Panc1 (cell line): ENCODE measurements at regions not wholly inside any gene's neighbourhood (a gene's known extent, or its start where the extent isn't known, plus 50 kb on each side); places are given as distances from the start of the nearest gene placed in this dataset.

ENCODE experiments used
- ATAC-seq: fragments of 200-7000 bp; cut with Tn5 transposase; 2 replicates; pipeline ENCODE4 v1.9.1; 2020; ENCODE audit warnings: mild to moderate bottlenecking, moderate library complexity
- BruUV-seq: library from RNA; stranded (reverse); fragments of 400-500 nt; replicated peaks from 2 replicates; lab custom pipeline; 2021; lab: Mats Ljungman, UMichigan
- CTCF ChIA-PET: fragments of 300-600 bp; sonication (Branson Sonifier 250); formaldehyde crosslinking; loops from one replicate; lab custom pipeline; 2022; ENCODE audit warnings: antibody characterized with exemption; lab: Charles Lee
- POLR2A ChIA-PET: fragments of 300-600 bp; sonication (Branson Sonifier 250); formaldehyde crosslinking; loops from one replicate; lab custom pipeline; 2022; ENCODE audit warnings: antibody characterized with exemption; lab: Charles Lee
- DNase-seq: peaks from one replicate; pipeline ENCODE4 v3.0.0-alpha.2; 2010; ENCODE audit warnings: low read depth, low spot score
- H3K27ac ChIP-seq: 2 replicates; pipeline ENCODE4 v1.5.1; 2011; ENCODE audit warnings: mild to moderate bottlenecking, low read length, inconsistent platforms
- H3K27me3 ChIP-seq: fragments of 200-500 bp; sonication (Bioruptor generic); 2 replicates; pipeline ENCODE4 v1.6.0; 2014; ENCODE audit warnings: low read length, inconsistent platforms; ENCODE audit not compliant: control insufficient read depth, insufficient read depth
- H3K36me3 ChIP-seq: fragments of 200-500 bp; sonication (Bioruptor generic); 2 replicates; pipeline ENCODE4 v1.5.1; 2014; ENCODE audit warnings: inconsistent platforms, mild to moderate bottlenecking, low read length, moderate library complexity; ENCODE audit not compliant: control insufficient read depth, insufficient read depth
- H3K4me1 ChIP-seq: 2 replicates; pipeline ENCODE4 v1.5.1; 2011; ENCODE audit warnings: inconsistent platforms, mild to moderate bottlenecking, low read length, moderate library complexity; ENCODE audit not compliant: control insufficient read depth, insufficient read depth
- H3K4me3 ChIP-seq, 2 experiments: 2 replicates each; pipeline ENCODE4 v1.5.1; 2011 to 2012; ENCODE audit warnings: low read depth in 2 of 2, low read length in 2 of 2, mild to moderate bottlenecking in 2 of 2, inconsistent platforms in 1 of 2, moderate library complexity in 1 of 2
- H3K9me3 ChIP-seq: fragments of 200-500 bp; sonication (Bioruptor generic); 2 replicates; pipeline ENCODE4 v1.5.1; 2014; ENCODE audit warnings: low read depth, mild to moderate bottlenecking, inconsistent platforms, low read length, moderate library complexity; ENCODE audit not compliant: control insufficient read depth, insufficient read depth
- CTCF ChIP-seq: fragments of 450-650 bp; IDR thresholded peaks from 2 replicates; pipeline ENCODE4 v1.5.1; 2017; ENCODE audit warnings: mild to moderate bottlenecking
- POLR2AphosphoS5 ChIP-seq: IDR thresholded peaks from 2 replicates; pipeline ENCODE4 v1.6.1; 2012; ENCODE audit warnings: mild to moderate bottlenecking, low read depth, low read length, moderate library complexity
- REST ChIP-seq, 2 experiments: IDR thresholded peaks; 2 replicates each; pipeline ENCODE4 v1.6.1; 2011 to 2012; ENCODE audit warnings: low read depth in 2 of 2, control low read depth in 1 of 2, low read length in 1 of 2, mild to moderate bottlenecking in 1 of 2, moderate library complexity in 1 of 2; ENCODE audit not compliant: insufficient read depth in 1 of 2
- SIN3A ChIP-seq: IDR thresholded peaks from 2 replicates; pipeline ENCODE4 v1.6.1; 2012; ENCODE audit warnings: low read depth, mild to moderate bottlenecking, low read length, moderate library complexity, borderline replicate concordance; ENCODE audit not compliant: insufficient read depth
- TCF7L2 ChIP-seq: IDR thresholded peaks from 2 replicates; pipeline ENCODE4 v1.6.1; 2011; ENCODE audit warnings: mild to moderate bottlenecking, low read depth, low read length, inconsistent platforms
- in situ Hi-C: cut with HindIII; loops from 2 replicates; pipeline ENCODE4 v1.10.0; 2016; ENCODE audit warnings: low sequenced_read_pairs, low pct_unique_long_range_greater_than_20kb
- intact Hi-C: fragments of 100-400 bp; cut with micrococcal nuclease; formaldehyde crosslinking; loops from one replicate; pipeline ENCODE4 v1.10.0; 2022; ENCODE audit not compliant: unreplicated experiment

- Histone ChIP-seq H3K27me3 (no peaks in the 10 kb centered on the region), H3K4me1 (no peaks in the 10 kb centered on the region), H3K27ac (no peak overlapping the region), H3K4me3 (no peak overlapping the region), H3K36me3 (no peaks in the 10 kb centered on the region), H3K9me3 (no peaks in the 10 kb centered on the region; the same call in 1 of the 2 replicates)
- in situ Hi-C loops (no loop called here), intact Hi-C loops (no loop called here)
- TF ChIP-seq REST (IDR thresholded peaks at IDR 0.05; ENCODE audit: insufficient read depth in 1 of 2, low read depth in 2 of 2, low read length in 1 of 2) (no peak), CTCF (no peak), SIN3A (no peak), TCF7L2 (no peak), POLR2AphosphoS5 (no peak)
- DNase-seq (no peak), ATAC-seq (no peak)
- ChIA-PET CTCF (no interaction called here), POLR2A (no interaction called here)
- BruUV-seq: no TSS peak
Measured at GRCh38 chr7:34354011-34354410, 304.0 kb upstream of the NPSR1 start.

DNA sequence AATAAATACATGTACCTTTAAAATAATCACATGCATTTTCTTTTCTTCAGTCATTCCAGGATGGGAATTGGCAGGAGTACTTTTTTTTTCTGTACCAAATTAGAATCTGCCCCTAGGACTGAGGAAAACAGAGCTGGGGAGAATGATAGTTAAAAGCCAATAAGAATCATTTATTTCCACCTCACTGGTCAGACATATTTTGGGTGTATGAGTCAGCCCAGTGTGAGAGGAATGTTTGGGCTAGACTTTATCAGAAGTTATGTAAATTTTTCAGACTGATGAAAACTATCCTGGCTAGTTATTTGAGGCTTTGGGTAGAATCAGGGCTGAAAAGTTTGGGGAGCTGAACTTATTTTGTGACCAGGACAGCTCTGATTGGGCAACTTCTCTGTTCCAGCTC is 303.1 kb upstream of the NPSR1 start:
- Histone ChIP-seq H3K27ac (no peak overlapping the region), H3K36me3 (no peaks in the 10 kb centered on the region), H3K4me1 (no peaks in the 10 kb centered on the region), H3K27me3 (no peaks in the 10 kb centered on the region), H3K4me3 (no peak overlapping the region), H3K9me3 (no peaks in the 10 kb centered on the region; the same call in 1 of the 2 replicates)
- POLR2A ChIA-PET: no interaction called here
- TF ChIP-seq REST (IDR thresholded peaks at IDR 0.05; ENCODE audit: insufficient read depth in 1 of 2, low read depth in 2 of 2, low read length in 1 of 2): no peak
- TF ChIP-seq CTCF: no peak
- no peak for TF ChIP-seq POLR2AphosphoS5
- no peak for TF ChIP-seq SIN3A
- no peak for TF ChIP-seq TCF7L2
- in situ Hi-C loops (no loop called here), intact Hi-C loops (no loop called here)
- CTCF ChIA-PET: no interaction called here
- no TSS peak for BruUV-seq
- DNase-seq (no peak), ATAC-seq (no peak)
